GM12865 (cell line): ENCODE measurements at regions not wholly inside any gene's neighbourhood (a gene's known extent, or its start where the extent isn't known, plus 50 kb on each side); places are given as distances from the start of the nearest gene placed in this dataset.

Source experiments
- DNase-seq: peaks from one replicate; pipeline ENCODE4 v3.0.0; 2010; ENCODE audit warnings: low read depth
- H3K4me3 ChIP-seq: 2 replicates; pipeline ENCODE4 v1.5.1; 2011; ENCODE audit warnings: mild to moderate bottlenecking, low read depth, low read length, control low read depth
- TF ChIP-seq, protein P1 (sequence below): IDR thresholded peaks from 2 replicates; pipeline ENCODE4 v1.5.1; 2011; ENCODE audit warnings: low read length, control low read depth, low read depth, inconsistent platforms; ENCODE audit not compliant: insufficient read depth; ENCODE audit errors: missing control alignments

DNA sequence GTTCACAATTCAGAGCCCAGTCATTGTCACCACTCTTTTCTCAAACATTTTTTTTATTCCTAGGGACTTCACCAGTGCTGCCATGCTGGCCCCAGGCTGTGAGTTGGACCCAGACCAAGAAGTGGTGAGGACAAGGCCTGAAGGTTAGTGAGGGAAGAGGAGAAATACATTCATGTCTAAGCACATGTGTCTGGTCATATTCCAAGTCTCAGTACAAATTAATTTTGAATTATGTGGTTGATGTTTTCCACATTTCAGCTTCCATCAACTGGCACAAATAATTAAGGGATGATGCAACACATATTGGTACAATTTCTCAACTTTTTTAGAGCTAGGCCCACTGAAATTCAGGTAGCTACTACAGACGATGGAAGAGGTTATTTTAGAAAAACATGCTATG, 106.6 kb upstream of the UPP2 start:
- H3K4me3 ChIP-seq: no peak overlapping the region
- DNase-seq: no peak
- TF ChIP-seq, protein P1, sequence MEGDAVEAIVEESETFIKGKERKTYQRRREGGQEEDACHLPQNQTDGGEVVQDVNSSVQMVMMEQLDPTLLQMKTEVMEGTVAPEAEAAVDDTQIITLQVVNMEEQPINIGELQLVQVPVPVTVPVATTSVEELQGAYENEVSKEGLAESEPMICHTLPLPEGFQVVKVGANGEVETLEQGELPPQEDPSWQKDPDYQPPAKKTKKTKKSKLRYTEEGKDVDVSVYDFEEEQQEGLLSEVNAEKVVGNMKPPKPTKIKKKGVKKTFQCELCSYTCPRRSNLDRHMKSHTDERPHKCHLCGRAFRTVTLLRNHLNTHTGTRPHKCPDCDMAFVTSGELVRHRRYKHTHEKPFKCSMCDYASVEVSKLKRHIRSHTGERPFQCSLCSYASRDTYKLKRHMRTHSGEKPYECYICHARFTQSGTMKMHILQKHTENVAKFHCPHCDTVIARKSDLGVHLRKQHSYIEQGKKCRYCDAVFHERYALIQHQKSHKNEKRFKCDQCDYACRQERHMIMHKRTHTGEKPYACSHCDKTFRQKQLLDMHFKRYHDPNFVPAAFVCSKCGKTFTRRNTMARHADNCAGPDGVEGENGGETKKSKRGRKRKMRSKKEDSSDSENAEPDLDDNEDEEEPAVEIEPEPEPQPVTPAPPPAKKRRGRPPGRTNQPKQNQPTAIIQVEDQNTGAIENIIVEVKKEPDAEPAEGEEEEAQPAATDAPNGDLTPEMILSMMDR: no peak

DNA sequence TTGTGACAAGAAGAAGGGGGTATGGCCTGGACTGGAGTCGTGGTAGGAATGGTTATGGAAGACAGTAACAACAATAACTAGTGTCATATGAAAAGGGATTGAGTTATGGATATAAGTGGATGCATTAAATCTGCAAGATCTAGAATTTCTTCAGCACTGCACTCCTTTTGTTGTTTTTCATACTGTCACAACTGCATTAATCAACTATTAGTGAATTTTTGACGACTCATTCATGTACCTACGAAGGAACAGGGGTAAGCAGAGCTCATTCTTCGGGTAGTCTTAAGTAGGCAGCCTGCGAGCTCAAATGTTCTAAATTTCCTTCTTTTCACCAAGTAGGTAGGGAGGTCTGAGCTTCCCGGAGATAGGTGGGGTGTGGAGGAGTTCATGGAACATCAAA, 109.7 kb upstream of the UPP2 start:
- H3K4me3 ChIP-seq: no peak overlapping the region
- TF ChIP-seq, protein P1: no peak
- DNase-seq: no peak

DNA sequence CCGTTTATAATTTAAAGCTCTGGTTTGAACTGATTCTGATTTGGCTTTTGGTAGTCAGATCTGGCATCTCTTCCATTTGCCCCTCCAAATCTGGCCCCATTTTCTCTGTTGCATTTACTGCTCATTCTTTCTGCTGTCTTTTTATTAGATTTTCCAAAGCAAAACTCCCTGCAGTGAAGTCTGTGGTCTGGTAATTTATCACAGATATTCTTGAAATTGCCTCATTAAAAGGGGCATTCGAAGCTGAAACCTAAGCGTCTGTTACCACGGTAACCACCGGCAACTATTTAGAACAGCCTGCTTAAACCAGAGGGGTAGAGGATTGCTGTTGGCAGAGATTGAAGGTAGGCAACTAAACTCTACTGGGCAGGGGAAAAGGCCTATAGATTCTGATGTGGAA, 111.5 kb upstream of the UPP2 start:
- no peak overlapping the region for H3K4me3 ChIP-seq
- TF ChIP-seq, protein P1: no peak
- no peak for DNase-seq

DNA sequence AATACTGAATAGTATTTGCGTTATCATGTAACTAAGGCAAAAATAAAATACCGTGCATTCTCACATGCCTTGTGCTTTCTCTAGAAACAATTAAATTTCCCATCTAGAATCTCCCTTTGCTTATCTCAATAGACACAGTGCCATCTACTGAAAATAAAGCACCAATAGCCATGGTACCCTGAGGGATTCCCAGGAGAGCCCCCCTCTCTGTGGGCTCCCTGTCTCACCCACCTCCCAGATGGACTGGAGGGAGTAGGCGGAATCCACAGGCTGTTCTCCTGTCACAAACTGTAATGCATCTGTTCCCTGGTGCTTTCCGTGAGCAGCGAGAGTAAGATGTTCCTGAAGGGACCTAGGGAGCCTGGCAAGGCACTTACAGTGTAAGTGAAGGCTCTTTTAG, 112.4 kb upstream of the UPP2 start:
- DNase-seq: no peak
- TF ChIP-seq, protein P1: no peak
- no peak overlapping the region for H3K4me3 ChIP-seq

DNA sequence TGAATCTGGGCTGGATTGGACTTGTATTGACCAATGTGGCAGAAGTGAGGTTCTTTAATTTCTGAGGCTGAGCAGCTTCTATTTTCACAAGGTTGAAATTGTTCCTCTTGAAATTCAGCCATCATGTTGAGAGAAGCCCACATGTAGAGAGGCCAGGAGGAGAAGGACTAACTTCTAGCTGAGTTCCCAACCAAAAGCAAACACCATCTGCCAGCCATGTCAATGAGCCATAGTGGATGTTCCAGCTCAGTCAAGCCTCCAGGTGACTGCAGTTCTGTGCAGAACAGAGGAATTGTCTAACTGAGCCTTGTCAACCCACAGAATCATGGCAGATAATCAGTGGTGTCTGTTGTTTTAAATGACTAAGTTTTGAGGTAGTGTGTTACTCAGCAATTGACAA, 110.6 kb upstream of the ACVR1 start:
- no peak for DNase-seq
- no peak overlapping the region for H3K4me3 ChIP-seq
- TF ChIP-seq, protein P1: no peak

DNA sequence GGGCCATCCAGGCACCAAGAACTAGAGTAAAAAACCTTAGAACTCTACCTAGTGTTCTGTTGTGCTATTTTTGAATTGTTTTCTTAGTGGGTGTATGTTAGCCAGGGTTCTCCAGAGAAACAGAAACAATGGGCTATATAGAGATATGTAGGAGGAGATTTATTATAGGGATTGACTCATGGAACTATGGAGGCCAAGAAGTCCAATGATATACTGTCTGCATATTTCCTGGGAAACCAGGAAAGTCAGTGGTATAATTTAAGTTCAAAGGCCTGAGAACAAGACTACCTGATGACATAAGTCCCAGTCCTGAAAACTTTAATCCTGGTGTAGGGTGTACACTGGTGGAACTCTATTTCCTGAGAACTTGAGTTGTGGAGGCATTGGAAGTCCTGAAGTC, 108.7 kb upstream of the ACVR1 start:
- TF ChIP-seq, protein P1: no peak
- no peak overlapping the region for H3K4me3 ChIP-seq
- no peak for DNase-seq

DNA sequence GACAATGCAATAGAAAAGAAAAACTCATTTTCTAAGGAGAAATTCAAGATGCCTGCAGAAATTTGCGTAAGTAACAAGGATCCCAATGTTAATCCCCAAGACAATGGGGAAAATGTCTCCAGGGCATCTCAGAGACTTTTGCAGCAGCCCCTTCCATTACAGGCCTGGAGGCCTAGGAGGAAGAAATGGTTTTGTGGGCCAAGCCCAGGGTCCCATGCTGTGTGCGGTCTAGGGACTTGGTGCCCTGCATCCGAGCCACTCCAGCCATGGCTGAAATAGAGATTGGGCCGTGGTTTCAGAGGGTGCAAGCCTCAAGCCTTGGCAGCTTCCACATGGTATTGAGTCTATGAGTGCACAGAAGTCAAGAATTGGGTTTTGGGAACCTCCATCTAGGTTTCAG, 103.9 kb upstream of the ACVR1 start:
- no peak for DNase-seq
- TF ChIP-seq, protein P1: no peak
- no peak overlapping the region for H3K4me3 ChIP-seq
